GM12878 (cell line): ENCODE measurements at regions not wholly inside any gene's neighbourhood (a gene's known extent, or its start where the extent isn't known, plus 50 kb on each side); places are given as distances from the start of the nearest gene placed in this dataset.

Source experiments
- ATAC-seq: fragments of 200-7000 bp; cut with Tn5 transposase; 3 replicates; pipeline ENCODE4 v1.9.1; 2020; ENCODE audit warnings: mild to moderate bottlenecking, moderate library complexity
- BruUV-seq: library from RNA; stranded (reverse); fragments of 400-500 nt; replicated peaks from 2 replicates; lab custom pipeline; 2021; lab: Mats Ljungman, UMichigan
- CTCF ChIA-PET: fragments of 300-600 bp; sonication (Branson Sonifier 250); formaldehyde crosslinking; extraction: SDS; loops from one replicate; lab custom pipeline; 2021; ENCODE audit warnings: inconsistent platforms; lab: Yijun Ruan, JAX
- POLR2A ChIA-PET: fragments of 350-600 bp; formaldehyde crosslinking; extraction: SDS; loops from one replicate; lab custom pipeline; 2021; ENCODE audit warnings: inconsistent platforms; lab: Charles Lee
- RAD21 ChIA-PET: fragments of 300-600 bp; sonication (Branson Sonifier 250); formaldehyde crosslinking; loops from one replicate; lab custom pipeline; 2023; ENCODE audit warnings: antibody characterized with exemption; ENCODE audit not compliant: unreplicated experiment; lab: Charles Lee
- SMC1A ChIA-PET: fragments of 300-600 bp; sonication (Branson Sonifier 250); formaldehyde crosslinking; loops from one replicate; lab custom pipeline; 2023; ENCODE audit not compliant: unreplicated experiment, uncharacterized antibody; lab: Charles Lee
- DNase-seq: peaks from one replicate; pipeline ENCODE4 v3.0.0-alpha.2; 2011; ENCODE audit warnings: low read depth, low spot score
- FAIRE-seq: peaks from 3 replicates; lab custom pipeline; 2011; peaks lifted over from hg19 to GRCh38; lab: Jason Lieb, UNC
- H2AFZ ChIP-seq: 2 replicates; pipeline ENCODE4 v1.6.0; 2011; ENCODE audit warnings: low read depth, low read length, control low read depth; ENCODE audit not compliant: control insufficient read depth
- H3K27ac ChIP-seq: 2 replicates; pipeline ENCODE4 v1.5.1; 2011; ENCODE audit warnings: control low read depth; ENCODE audit not compliant: control insufficient read depth, insufficient read depth
- H3K27me3 ChIP-seq, 2 experiments: replicated peaks in 1 of 2; 2 replicates each; pipeline versions ENCODE4 v1.6.0 to v1.6.1; 2011; ENCODE audit warnings: low read length in 1 of 2; ENCODE audit not compliant: control insufficient read depth in 2 of 2, insufficient read depth in 2 of 2
- H3K36me3 ChIP-seq, 2 experiments: 2 replicates each; pipeline ENCODE4 v1.5.1; 2011; ENCODE audit warnings: low read length in 1 of 2; ENCODE audit not compliant: control insufficient read depth in 2 of 2, insufficient read depth in 2 of 2
- H3K4me1 ChIP-seq: 2 replicates; pipeline ENCODE4 v1.6.1; 2011; ENCODE audit warnings: mild to moderate bottlenecking, low read length, moderate library complexity, mixed read lengths; ENCODE audit not compliant: control insufficient read depth, insufficient read depth
- H3K4me2 ChIP-seq: 2 replicates; pipeline ENCODE4 v1.6.0; 2011; ENCODE audit warnings: control low read depth; ENCODE audit not compliant: control insufficient read depth, insufficient read depth
- H3K4me3 ChIP-seq: fragments of 200-600 bp; sonication (generic); 2 replicates; pipeline ENCODE4 v1.5.1; 2016
- H3K79me2 ChIP-seq: 2 replicates; pipeline ENCODE4 v1.6.0; 2011; ENCODE audit warnings: low read length; ENCODE audit not compliant: control insufficient read depth, insufficient read depth
- H3K9ac ChIP-seq: 2 replicates; pipeline ENCODE4 v1.8.0; 2011; ENCODE audit warnings: low read length, control low read depth, mixed read lengths; ENCODE audit not compliant: control insufficient read depth, insufficient read depth
- H3K9me3 ChIP-seq: replicated peaks from 3 replicates; pipeline ENCODE4 v1.5.1; 2011; ENCODE audit warnings: mild to moderate bottlenecking, low read length; ENCODE audit not compliant: control insufficient read depth, insufficient read depth
- H4K20me1 ChIP-seq: 2 replicates; pipeline ENCODE4 v1.6.0; 2011; ENCODE audit not compliant: control insufficient read depth, insufficient read depth
- ASH2L ChIP-seq: fragments of 300-600, 200-600 bp; sonication (generic); IDR thresholded peaks from 2 replicates; pipeline ENCODE4 v1.6.1; 2017; ENCODE audit warnings: low read depth, mild to moderate bottlenecking, borderline replicate concordance
- CBX5 ChIP-seq: sonication (generic); IDR thresholded peaks from 2 replicates; pipeline ENCODE4 v1.6.1; 2016; ENCODE audit warnings: low read depth, moderate library complexity, mild to moderate bottlenecking, inconsistent platforms
- CUX1 ChIP-seq: IDR thresholded peaks from 2 replicates; pipeline ENCODE4 v1.6.1; 2012; ENCODE audit warnings: improper control_type of control experiment, low read depth, low read length; ENCODE audit not compliant: insufficient replicate concordance
- FOXM1 ChIP-seq: IDR thresholded peaks from 2 replicates; pipeline ENCODE4 v1.6.1; 2012; ENCODE audit warnings: low read depth, mild to moderate bottlenecking, inconsistent platforms, low read length, moderate library complexity
- HSF1 ChIP-seq: fragments of 150-350 bp; IDR thresholded peaks from 2 replicates; pipeline ENCODE4 v1.6.1; 2014; ENCODE audit warnings: mild to moderate bottlenecking, low read depth, low read length
- MYC ChIP-seq: IDR thresholded peaks from 2 replicates; pipeline ENCODE4 v1.6.1; 2011; ENCODE audit warnings: mild to moderate bottlenecking, low read length, moderate library complexity, inconsistent platforms; ENCODE audit not compliant: insufficient read depth, insufficient replicate concordance, insufficient read length, severe bottlenecking
- RELA ChIP-seq: fragments of 450-650 bp; IDR thresholded peaks from 2 replicates; pipeline ENCODE4 v1.8.0; 2014; ENCODE audit warnings: borderline replicate concordance; ENCODE audit not compliant: partially characterized antibody
- SPI1 ChIP-seq: IDR thresholded peaks from 2 replicates; pipeline ENCODE4 v1.6.1; 2011; ENCODE audit warnings: low read depth, mild to moderate bottlenecking, low read length, moderate library complexity, borderline replicate concordance; ENCODE audit not compliant: insufficient read depth
- ZSCAN29 ChIP-seq: fragments of 450-650 bp; IDR thresholded peaks from 2 replicates; pipeline ENCODE4 v1.6.1; 2017; ENCODE audit warnings: mild to moderate bottlenecking, moderate library complexity
- WGBS: methylation state at CpG from one replicate; pipeline ENCODE4 v1.1.6; 2016; ENCODE audit warnings: low lambda C conversion rate; ENCODE audit not compliant: insufficient replicate concordance, insufficient coverage; ENCODE audit errors: missing lambda C conversion rate; 5-methylcytosine and 5-hydroxymethylcytosine counted together
- in situ Hi-C: fragments of 300-500 bp; cut with MboI; formaldehyde crosslinking; loops from 9 replicates; pipeline ENCODE4 v1.14.3; 2018; ENCODE audit warnings: mixed read lengths
- intact Hi-C: fragments of 100-400 bp; cut with micrococcal nuclease; formaldehyde crosslinking; loops from one replicate; pipeline ENCODE4 v1.14.2; 2022; ENCODE audit not compliant: unreplicated experiment
- TF ChIP-seq, protein P1 (sequence below): IDR thresholded peaks from 2 replicates; pipeline ENCODE4 v1.6.1; 2012; ENCODE audit warnings: low read depth, low read length, improper control_type of control experiment

DNA sequence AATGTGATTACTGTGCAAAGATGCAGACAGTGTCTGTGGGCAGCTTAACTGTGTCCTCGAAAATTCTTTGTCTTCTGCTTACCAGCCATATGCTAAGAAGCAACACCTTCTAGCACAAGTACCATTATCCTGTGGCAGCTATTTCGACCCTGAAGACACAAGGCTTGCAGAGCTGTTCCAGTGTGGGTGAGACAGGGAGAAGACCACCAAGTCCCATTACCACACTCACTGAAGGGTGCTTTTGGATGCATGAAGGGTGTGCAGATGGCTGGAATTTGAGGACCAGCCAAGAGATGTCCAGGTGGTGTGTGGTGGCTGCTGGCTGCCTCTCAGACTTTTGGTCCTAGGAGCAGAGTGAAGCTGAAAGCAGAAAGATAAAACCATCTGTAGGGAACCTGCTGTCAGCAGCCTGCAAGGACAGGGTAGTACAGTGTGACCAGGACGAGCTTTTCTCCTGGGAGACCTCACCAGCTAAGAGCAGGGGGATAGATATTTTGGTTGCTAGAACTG, 161.8 kb downstream of the ICE1 start:
- TF ChIP-seq HSF1, result no peak
- H2AFZ ChIP-seq, result no peak overlapping the region
- H3K4me3 ChIP-seq, result no peak overlapping the region
- H3K4me2 ChIP-seq, result no peak overlapping the region
- no peaks in the 10 kb centered on the region for H3K4me1 ChIP-seq
- H3K27ac ChIP-seq, result no peak overlapping the region
- no peak for ATAC-seq
- ChIA-PET RAD21 (no interaction called here), SMC1A (no interaction called here), POLR2A (no interaction called here), CTCF (no interaction called here)
- H3K9me3 ChIP-seq, result no peaks in the 10 kb centered on the region
- H3K79me2 ChIP-seq, result no peaks in the 10 kb centered on the region
- no peaks in the 10 kb centered on the region for H3K36me3 ChIP-seq
- no peaks in the 10 kb centered on the region for H4K20me1 ChIP-seq
- no TSS peak for BruUV-seq
- H3K27me3 ChIP-seq, result no peaks in the 10 kb centered on the region
- WGBS, result 0% methylated on average over 3 of the region's 3 CpGs
- DNase-seq, result no peak
- FAIRE-seq, result no peak
- no peak overlapping the region for H3K9ac ChIP-seq
- intact Hi-C loops (no loop called here), in situ Hi-C loops (no loop called here)

DNA sequence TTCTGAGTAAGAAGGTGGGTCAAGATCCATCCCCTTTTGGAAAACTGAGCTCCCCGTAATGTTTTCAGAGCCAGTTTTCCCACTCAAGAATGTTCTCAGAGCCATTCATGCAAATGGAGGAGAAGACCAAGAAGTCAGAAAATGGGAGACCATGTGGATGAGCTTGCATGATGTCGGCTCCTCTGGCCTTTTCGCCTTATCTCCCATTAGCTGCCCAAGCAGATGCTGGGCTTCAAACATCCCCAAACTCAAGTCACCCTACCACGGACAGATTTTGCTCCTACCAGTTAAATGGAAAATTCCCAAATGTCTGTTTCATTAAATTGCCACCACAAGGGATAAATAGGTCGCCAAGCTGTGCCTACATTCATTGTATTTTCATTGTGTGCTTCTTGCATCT, 161.4 kb downstream of the ICE1 start:
- Histone ChIP-seq H2AFZ (no peak overlapping the region), H3K4me1 (no peaks in the 10 kb centered on the region), H3K79me2 (no peaks in the 10 kb centered on the region), H3K4me3 (no peak overlapping the region), H3K36me3 (no peaks in the 10 kb centered on the region), H3K4me2 (no peak overlapping the region), H4K20me1 (no peaks in the 10 kb centered on the region), H3K27me3 (no peaks in the 10 kb centered on the region), H3K9me3 (no peaks in the 10 kb centered on the region), H3K9ac (no peak overlapping the region), H3K27ac (no peak overlapping the region)
- no peak for DNase-seq
- in situ Hi-C loops, result no loop called here
- BruUV-seq, result no TSS peak
- RAD21 ChIA-PET, result no interaction called here
- intact Hi-C loops, result no loop called here
- SMC1A ChIA-PET, result no interaction called here
- no peak for ATAC-seq
- FAIRE-seq, result no peak
- CTCF ChIA-PET, result no interaction called here
- 48% methylated on average over 5 of the region's 5 CpGs for whole genome bisulfite sequencing
- POLR2A ChIA-PET, result no interaction called here
- TF ChIP-seq, protein P1, sequence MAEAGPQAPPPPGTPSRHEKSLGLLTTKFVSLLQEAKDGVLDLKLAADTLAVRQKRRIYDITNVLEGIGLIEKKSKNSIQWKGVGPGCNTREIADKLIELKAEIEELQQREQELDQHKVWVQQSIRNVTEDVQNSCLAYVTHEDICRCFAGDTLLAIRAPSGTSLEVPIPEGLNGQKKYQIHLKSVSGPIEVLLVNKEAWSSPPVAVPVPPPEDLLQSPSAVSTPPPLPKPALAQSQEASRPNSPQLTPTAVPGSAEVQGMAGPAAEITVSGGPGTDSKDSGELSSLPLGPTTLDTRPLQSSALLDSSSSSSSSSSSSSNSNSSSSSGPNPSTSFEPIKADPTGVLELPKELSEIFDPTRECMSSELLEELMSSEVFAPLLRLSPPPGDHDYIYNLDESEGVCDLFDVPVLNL, result no peak
- no peak for TF ChIP-seq RELA
- no peak for TF ChIP-seq ASH2L
- no peak for TF ChIP-seq MYC
- TF ChIP-seq FOXM1, result no peak
- TF ChIP-seq SPI1, result no peak
- no peak for TF ChIP-seq CBX5
- TF ChIP-seq CUX1, result no peak
- no peak for TF ChIP-seq ZSCAN29
